HEK293T (cell line): ENCODE measurements at regions not wholly inside any gene's neighbourhood (a gene's known extent, or its start where the extent isn't known, plus 50 kb on each side); places are given as distances from the start of the nearest gene placed in this dataset.

Experiments used
- BHLHE40 ChIP-seq: fragments of 450-650 bp; IDR thresholded peaks from 2 replicates; pipeline ENCODE4 v1.6.1; 2016; ENCODE audit warnings: mild to moderate bottlenecking, moderate library complexity, borderline replicate concordance
- ELF4 ChIP-seq: fragments of 450-650 bp; IDR thresholded peaks from 2 replicates; pipeline ENCODE4 v1.6.1; 2017; ENCODE audit warnings: antibody characterized with exemption
- HDGF ChIP-seq: fragments of 450-650 bp; IDR thresholded peaks from 2 replicates; pipeline ENCODE4 v1.6.1; 2017; ENCODE audit warnings: antibody characterized with exemption, borderline replicate concordance
- SP1 ChIP-seq: fragments of 450-650 bp; IDR thresholded peaks from 2 replicates; pipeline ENCODE4 v1.6.1; 2017
- SUZ12 ChIP-seq: fragments of 450-650 bp; IDR thresholded peaks from 2 replicates; pipeline ENCODE4 v1.6.1; 2016; ENCODE audit warnings: mild to moderate bottlenecking
- TARDBP ChIP-seq: fragments of 450-650 bp; IDR thresholded peaks from 2 replicates; pipeline ENCODE4 v1.6.1; 2016

DNA sequence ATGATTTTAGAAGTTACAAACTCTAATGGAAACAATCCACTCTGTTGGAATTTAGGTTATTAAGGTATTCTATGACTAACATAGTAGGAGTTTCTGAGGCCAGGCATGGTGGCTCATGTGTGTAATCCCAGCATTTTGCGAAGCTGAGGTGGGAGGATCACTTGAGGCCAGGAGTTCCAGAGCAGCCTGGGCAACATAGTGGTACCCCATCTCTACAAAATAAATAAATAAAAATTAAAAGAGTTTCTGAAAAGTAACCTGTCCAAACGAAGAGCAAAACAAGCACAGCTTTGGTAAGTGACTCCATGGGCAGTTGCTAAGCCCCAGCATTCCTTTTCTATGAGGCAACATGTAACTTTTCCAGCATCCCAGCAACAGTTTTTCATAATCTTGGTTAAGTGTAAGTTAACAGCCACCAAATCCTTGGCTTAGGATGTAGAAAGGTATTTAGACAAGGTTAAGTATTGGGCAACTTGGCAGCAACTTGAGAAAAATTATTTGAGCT, 86.3 kb downstream of the SOX4 start:
- TF ChIP-seq ELF4 (no peak), SP1 (no peak), TARDBP (no peak), BHLHE40 (no peak), HDGF (no peak), SUZ12 (no peak)
